HG02588 (cell line): ENCODE measurements at regions not wholly inside any gene's neighbourhood (a gene's known extent, or its start where the extent isn't known, plus 50 kb on each side); places are given as distances from the start of the nearest gene placed in this dataset.

Source experiments
- ATAC-seq: cut with Tn5 transposase; IDR thresholded peaks from one replicate; pipeline ENCODE4 v1.9.1; 2021; ENCODE audit warnings: mild to moderate bottlenecking, moderate library complexity; ENCODE audit not compliant: unreplicated experiment

GRCh38 chr20:1798982-1799381 lies 96.2 kb upstream of the SIRPA start:
- no peak for ATAC-seq

GRCh38 chr20:1793821-1794220 lies 101.4 kb upstream of the SIRPA start:
- ATAC-seq, result no peak

- ATAC-seq, result no peak
Observed at GRCh38 chr20:1792274-1792673, 102.9 kb upstream of the SIRPA start.

- ATAC-seq, result no peak
Observed at GRCh38 chr20:1790386-1790785, 104.8 kb upstream of the SIRPA start.

GRCh38 chr20:1788044-1788443 lies 107.2 kb upstream of the SIRPA start:
- ATAC-seq, result no peak

- ATAC-seq, result no peak
Observed at GRCh38 chr20:1786486-1786885, 108.7 kb upstream of the SIRPA start.

- no peak for ATAC-seq
Observed at GRCh38 chr20:1784586-1784985, 110.6 kb upstream of the SIRPA start.

- ATAC-seq, result no peak
Observed at GRCh38 chr20:1783245-1783644, 112.0 kb upstream of the SIRPA start.

GRCh38 chr20:1782181-1782580 lies 113.0 kb upstream of the SIRPA start:
- no peak for ATAC-seq

GRCh38 chr20:1779567-1779966 lies 115.6 kb upstream of the SIRPA start:
- ATAC-seq, result no peak

- no peak for ATAC-seq
Observed at GRCh38 chr20:1778338-1778737, 116.9 kb upstream of the SIRPA start.

GRCh38 chr20:1777476-1777820 lies 117.8 kb upstream of the SIRPA start:
- no peak for ATAC-seq

GRCh38 chr20:1776681-1777475 lies 118.3 kb upstream of the SIRPA start:
- peak; percentile 84 for ATAC-seq

GRCh38 chr20:1775117-1775516 lies 117.5 kb upstream of the SIRPG start:
- no peak for ATAC-seq

- ATAC-seq, result no peak
Observed at GRCh38 chr20:1774479-1774878, 116.9 kb upstream of the SIRPG start.

GRCh38 chr20:1773816-1774215 lies 116.2 kb upstream of the SIRPG start:
- ATAC-seq, result no peak

- no peak for ATAC-seq
Observed at GRCh38 chr20:1769491-1769890, 111.9 kb upstream of the SIRPG start.

- no peak for ATAC-seq
Observed at GRCh38 chr20:1766731-1767130, 109.2 kb upstream of the SIRPG start.

- ATAC-seq, result peak; percentile 73
Observed at GRCh38 chr20:1764136-1765033, 106.8 kb upstream of the SIRPG start.

GRCh38 chr20:1761598-1761997 lies 104.0 kb upstream of the SIRPG start:
- no peak for ATAC-seq

GRCh38 chr20:1761116-1761515 lies 103.5 kb upstream of the SIRPG start:
- ATAC-seq, result no peak

GRCh38 chr20:1758765-1759164 lies 101.2 kb upstream of the SIRPG start:
- ATAC-seq, result no peak
